GM12801 (cell line): ENCODE measurements at regions not wholly inside any gene's neighbourhood (a gene's known extent, or its start where the extent isn't known, plus 50 kb on each side); places are given as distances from the start of the nearest gene placed in this dataset.

Source experiments
- CTCF ChIP-seq: IDR thresholded peaks from one replicate; pipeline ENCODE4 v1.5.1; 2011; ENCODE audit warnings: control low read depth; ENCODE audit not compliant: insufficient read length; ENCODE audit errors: extremely low read depth

- no peak for TF ChIP-seq CTCF
These were observed 250.0 kb upstream of the SLCO3A1 start for GRCh38 chr15:91603384-91604080.

- TF ChIP-seq CTCF: no peak
These were observed 249.4 kb upstream of the SLCO3A1 start for GRCh38 chr15:91604122-91604521.

DNA sequence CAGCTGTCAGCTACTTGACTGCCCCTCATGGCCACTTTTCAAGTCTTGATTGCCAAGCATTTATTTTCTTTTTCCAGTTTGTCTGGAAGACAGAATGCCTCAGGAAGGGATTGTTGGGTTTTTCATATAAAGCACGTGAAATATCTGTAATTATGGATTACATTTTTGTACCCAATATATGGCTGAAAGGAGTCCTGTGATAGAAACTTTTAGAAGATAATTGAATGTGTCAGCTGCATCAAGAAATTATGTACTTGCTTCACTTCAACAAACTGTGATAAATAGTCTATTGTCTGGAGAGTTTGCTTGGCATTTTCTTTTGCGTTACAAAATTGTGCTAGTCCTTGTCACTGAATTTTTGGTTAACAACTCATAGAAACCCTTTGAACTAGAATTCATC lies 247.9 kb upstream of the SLCO3A1 start:
- no peak for TF ChIP-seq CTCF

GRCh38 chr15:91609231-91609630 lies 244.3 kb upstream of the SLCO3A1 start:
- TF ChIP-seq CTCF: no peak

- TF ChIP-seq CTCF: no peak
These were observed 243.5 kb upstream of the SLCO3A1 start for GRCh38 chr15:91609966-91610365.

DNA sequence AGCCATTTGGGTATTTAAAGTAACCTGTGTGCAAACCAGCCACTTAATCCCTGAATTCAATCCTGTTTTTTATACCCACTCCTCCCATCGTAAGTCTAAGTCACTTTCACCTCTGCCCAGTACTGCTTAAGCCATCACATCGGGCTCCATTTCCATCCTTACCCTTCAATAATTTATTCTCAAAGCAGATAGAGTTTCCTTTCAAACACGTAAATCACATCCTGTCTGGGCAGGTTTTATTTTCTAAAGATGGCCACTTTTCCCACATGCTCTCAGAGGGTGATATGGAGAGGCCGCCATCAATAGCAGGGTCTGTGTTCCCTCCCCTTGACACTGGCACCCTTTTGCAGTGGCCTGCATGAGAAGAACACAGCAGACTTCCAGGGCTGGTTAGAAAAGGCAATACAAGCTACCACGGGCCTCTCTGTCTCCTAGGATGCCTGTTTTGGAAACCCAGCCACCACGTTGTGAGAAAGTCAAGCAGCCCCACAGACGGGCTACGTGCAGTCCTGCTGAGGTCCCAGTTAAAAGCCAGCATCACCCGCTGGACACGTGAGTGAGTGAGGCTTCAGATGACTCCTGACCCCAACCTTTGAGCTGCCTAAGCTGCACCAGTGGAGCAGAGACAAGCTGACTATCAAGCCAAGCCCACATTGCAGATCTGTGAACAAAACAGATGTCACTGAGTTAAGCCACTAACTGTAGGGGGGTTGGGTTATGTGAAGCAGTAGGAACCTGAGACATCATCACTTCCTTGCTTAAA lies 241.8 kb upstream of the SLCO3A1 start:
- no peak for TF ChIP-seq CTCF

- no peak for TF ChIP-seq CTCF
These were observed 233.3 kb upstream of the SLCO3A1 start for GRCh38 chr15:91620229-91620628.
